NCI-H2196 treated with DMSO at 0.1 percent for 48 hours (cell line): ENCODE measurements at regions not wholly inside any gene's neighbourhood (a gene's known extent, or its start where the extent isn't known, plus 50 kb on each side); places are given as distances from the start of the nearest gene placed in this dataset.
"Not testable (repeated sequence)": the region's sequence is repeated elsewhere in the genome, so short reads cannot be mapped to it uniquely, and the experiment has no call there.

Experiments used
- DNase-seq: peaks from one replicate; lab custom pipeline; 2025; ENCODE audit not compliant: unreplicated experiment; lab: John Stamatoyannopoulos, UW

- no peak for DNase-seq
Measured at GRCh38 chr14:104303705-104304425, 165.5 kb downstream of the KIF26A start.

- DNase-seq: no peak
Measured at GRCh38 chr14:104304451-104305351, 166.3 kb downstream of the KIF26A start.

GRCh38 chr14:104305511-104306449 is 167.4 kb downstream of the KIF26A start:
- no peak for DNase-seq

GRCh38 chr14:104306450-104307040 is 168.2 kb downstream of the KIF26A start:
- DNase-seq: no peak

DNA sequence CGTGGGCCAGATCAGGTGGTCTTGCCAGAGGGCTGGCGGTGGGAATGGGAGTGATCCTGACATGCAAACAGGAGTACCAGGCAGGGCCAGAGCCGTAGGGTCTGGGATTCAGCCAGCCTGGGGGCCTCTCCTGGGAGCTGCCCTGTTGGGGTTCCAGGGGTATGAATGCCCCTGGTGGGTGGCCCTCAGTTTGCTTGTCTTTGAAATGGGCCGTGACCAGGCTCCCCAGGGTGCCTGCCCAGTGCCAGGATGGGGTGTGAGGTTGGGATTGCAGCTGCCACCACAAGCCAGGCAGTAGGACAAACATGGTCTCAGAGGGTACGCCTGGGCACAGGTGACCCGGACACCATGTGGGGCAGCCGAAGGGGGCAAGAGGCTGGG is 168.8 kb downstream of the KIF26A start:
- no peak for DNase-seq

DNA sequence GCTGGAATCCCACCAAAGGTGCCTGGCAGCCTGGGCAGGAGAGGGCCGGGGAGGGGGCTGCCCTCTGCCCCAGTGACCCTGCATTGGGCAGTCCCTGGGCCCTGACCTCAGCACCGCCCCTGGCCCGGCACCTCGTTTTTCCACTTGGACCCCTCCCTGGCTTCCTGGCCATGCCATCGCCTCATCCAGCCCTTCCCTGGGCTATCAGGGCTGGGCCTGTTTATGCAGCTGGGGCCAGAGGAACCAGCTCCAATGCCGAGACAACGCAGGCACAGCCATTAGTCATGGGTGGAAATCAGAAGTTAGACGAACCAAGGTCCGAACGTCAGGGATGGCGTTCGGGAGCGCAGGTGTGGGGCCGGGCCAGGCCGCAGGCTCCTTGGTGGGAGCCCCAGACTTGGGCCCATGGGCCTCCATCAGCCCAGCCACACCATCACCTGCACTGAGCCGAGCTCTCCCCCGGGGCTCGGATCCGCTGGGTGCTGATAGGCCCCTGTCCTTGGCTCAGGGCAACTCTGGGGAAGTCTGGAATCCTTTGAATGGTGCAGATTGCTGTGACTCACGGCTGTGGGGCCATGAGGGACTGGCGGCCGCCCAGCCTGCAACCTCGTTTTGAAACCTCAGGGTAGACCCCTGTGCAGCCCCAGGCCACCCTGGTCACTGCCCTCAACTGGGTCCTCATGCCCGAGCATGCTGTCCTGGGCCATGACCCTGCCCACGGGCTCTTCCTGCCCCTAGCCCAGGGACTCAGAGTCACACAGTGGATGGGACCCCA is 169.4 kb downstream of the KIF26A start:
- DNase-seq: no peak

DNA sequence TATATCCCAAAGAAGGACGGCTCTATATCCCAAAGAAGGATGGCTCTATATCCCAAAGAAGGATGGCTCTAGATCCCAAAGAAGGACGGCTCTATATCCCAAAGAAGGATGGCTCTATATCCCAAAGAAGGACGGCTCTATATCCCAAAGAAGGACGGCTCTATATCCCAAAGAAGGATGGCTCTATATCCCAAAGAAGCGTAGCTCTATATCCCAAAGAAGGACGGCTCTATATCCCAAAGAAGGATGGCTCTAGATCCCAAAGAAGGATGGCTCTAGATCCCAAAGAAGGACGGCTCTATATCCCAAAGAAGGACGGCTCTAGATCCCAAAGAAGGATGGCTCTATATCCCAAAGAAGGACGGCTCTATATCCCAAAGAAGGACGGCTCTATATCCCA is 170.1 kb downstream of the KIF26A start:
- DNase-seq: not testable (repeated sequence)

- no peak for DNase-seq
Measured at GRCh38 chr14:104309657-104310369, 171.4 kb downstream of the KIF26A start.

GRCh38 chr14:104311358-104311757 is 173.0 kb downstream of the KIF26A start:
- DNase-seq: no peak

- no peak for DNase-seq
Measured at GRCh38 chr14:104313674-104314073, 175.3 kb downstream of the KIF26A start.

- DNase-seq: no peak
Measured at GRCh38 chr14:104314251-104314941, 176.0 kb downstream of the KIF26A start.

- DNase-seq: no peak
Measured at GRCh38 chr14:104315169-104315568, 176.8 kb downstream of the KIF26A start.

DNA sequence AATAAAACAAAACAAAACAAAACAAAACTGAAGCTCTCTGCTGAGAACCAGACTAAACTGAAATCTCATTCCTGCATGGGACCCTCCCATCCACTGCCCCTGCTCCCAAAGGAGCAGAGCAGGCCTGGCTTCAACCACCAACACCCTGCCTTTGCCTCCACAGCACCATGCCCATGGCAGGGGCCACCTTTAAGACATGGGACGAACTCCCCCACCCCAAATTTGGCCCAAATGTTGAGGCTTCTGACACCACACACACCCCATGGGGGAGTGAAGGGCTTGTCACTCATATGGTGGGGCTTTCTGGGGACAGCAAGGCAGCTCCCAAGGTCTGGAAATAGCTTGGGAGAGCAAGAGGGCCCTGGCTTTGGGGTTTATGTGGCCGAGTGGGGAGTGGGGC is 177.2 kb downstream of the KIF26A start:
- no peak for DNase-seq

DNA sequence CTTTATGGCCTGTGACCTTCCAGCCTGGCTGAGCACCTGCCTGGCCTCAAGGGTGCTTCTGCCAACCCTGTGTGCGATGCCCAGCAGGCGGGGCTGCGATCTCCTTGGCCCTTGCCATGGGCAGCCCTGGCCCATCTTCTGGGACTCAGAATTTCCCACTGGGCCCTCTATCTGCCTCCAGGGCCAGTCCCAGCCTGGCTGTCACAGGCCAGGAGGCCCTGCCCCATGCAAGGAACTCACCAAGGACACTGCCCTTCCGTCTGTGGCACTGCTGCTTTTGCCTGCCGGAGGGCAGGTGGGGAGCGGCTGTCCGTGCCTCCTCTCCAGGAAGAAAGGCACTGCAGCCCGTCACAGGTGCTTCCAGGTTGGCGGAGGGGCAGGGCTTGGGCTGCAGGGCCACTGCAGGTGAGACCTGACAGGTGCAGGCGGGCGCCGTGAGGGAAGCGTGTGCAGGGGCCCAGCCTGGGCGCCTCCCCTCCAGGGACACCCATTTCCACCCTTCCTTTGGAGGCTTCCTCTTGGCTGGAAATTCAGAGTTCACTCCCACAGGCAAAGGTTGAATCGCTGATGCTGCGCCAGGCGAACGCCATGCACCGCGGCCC is 177.8 kb downstream of the KIF26A start:
- no peak for DNase-seq

GRCh38 chr14:104316723-104317491 is 178.5 kb downstream of the KIF26A start:
- no peak for DNase-seq

DNA sequence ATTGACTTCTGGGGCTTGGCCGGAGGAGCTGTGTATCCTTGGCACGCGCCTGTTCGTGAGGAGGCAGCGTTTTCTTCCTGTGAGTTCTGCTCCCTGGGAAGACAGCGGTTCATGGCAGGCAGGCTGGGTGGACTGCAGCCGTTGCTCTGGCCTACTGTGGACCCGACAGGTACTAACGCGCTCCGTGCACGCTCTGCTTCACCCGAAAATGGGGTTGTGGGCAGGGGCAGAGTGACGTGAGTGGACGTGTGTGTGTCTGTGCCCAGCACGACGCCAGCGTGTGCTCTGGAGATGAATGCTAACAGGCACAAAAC is 179.1 kb downstream of the KIF26A start:
- DNase-seq: no peak

GRCh38 chr14:104317975-104318557 is 179.7 kb downstream of the KIF26A start:
- no peak for DNase-seq
